Head of caudate nucleus (tissue), 42 donors: ENCODE measurements at regions not wholly inside any gene's neighbourhood (a gene's known extent, or its start where the extent isn't known, plus 50 kb on each side); places are given as distances from the start of the nearest gene placed in this dataset.
"Not testable (repeated sequence)": the region's sequence is repeated elsewhere in the genome, so short reads cannot be mapped to it uniquely, and the experiment has no call there.

Source experiments
- DNase-seq, 42 donors: peaks; one replicate each; pipeline versions ENCODE4 v3.0.0 to v3.0.0-alpha.2; 2020 to 2021; ENCODE audit warnings: mixed read lengths in 7 of 42
- intact Hi-C: fragments of 100-400 bp; cut with DNase I; formaldehyde crosslinking; loops from one replicate; pipeline ENCODE4 v1.15.0; 2022

GRCh38 chr5:135156337-135156714 is 122.3 kb upstream of the PITX1 start:
- no peak for DNase-seq
- intact Hi-C loops, result no loop called here

GRCh38 chr5:135155616-135156214 is 121.7 kb upstream of the PITX1 start:
- intact Hi-C loops, result no loop called here
- no peak for DNase-seq

- intact Hi-C loops, result no loop called here
- DNase-seq, result no peak
Measured at GRCh38 chr5:135154961-135155360, 120.9 kb upstream of the PITX1 start.

- DNase-seq, result no peak
Measured at GRCh38 chr5:135154197-135154596, 120.2 kb upstream of the PITX1 start.

GRCh38 chr5:135153661-135154060 is 119.6 kb upstream of the PITX1 start:
- intact Hi-C loops, result no loop called here
- no peak for DNase-seq

More at GRCh38 chr5:135154197-135154596, 120.2 kb upstream of the PITX1 start:
- intact Hi-C loops, result no loop called here

GRCh38 chr5:135153259-135153658 is 119.2 kb upstream of the PITX1 start:
- intact Hi-C loops, result no loop called here

GRCh38 chr5:135151660-135152059 is 117.6 kb upstream of the PITX1 start:
- intact Hi-C loops, DNase-seq: not testable (repeated sequence)

More at GRCh38 chr5:135153259-135153658, 119.2 kb upstream of the PITX1 start:
- no peak for DNase-seq

- DNase-seq, result no peak
- intact Hi-C loops, result no loop called here
Measured at GRCh38 chr5:135151256-135151655, 117.2 kb upstream of the PITX1 start.

- intact Hi-C loops, result no loop called here
Measured at GRCh38 chr5:135150767-135151166, 116.7 kb upstream of the PITX1 start.

GRCh38 chr5:135149956-135150723 is 116.1 kb upstream of the PITX1 start:
- peak in 1 of 42 donors; percentile 28 for DNase-seq
- intact Hi-C loops, result no loop called here

More at GRCh38 chr5:135150767-135151166, 116.7 kb upstream of the PITX1 start:
- DNase-seq, result no peak

GRCh38 chr5:135149229-135149955 is 115.4 kb upstream of the PITX1 start:
- DNase-seq, result no peak
- intact Hi-C loops, result no loop called here

GRCh38 chr5:135147294-135148090 is 113.5 kb upstream of the PITX1 start:
- no peak for DNase-seq
- intact Hi-C loops, result no loop called here

- intact Hi-C loops, result no loop called here
Measured at GRCh38 chr5:135145985-135146384, 112.0 kb upstream of the PITX1 start.

GRCh38 chr5:135143682-135144081 is 109.7 kb upstream of the PITX1 start:
- intact Hi-C loops, DNase-seq: not testable (repeated sequence)

More at GRCh38 chr5:135145985-135146384, 112.0 kb upstream of the PITX1 start:
- DNase-seq, result no peak

- intact Hi-C loops, result no loop called here
- peak in 1 of 42 donors; percentile 28 for DNase-seq
Measured at GRCh38 chr5:135141303-135142268, 107.6 kb upstream of the PITX1 start.

GRCh38 chr5:135140446-135141204 is 106.6 kb upstream of the PITX1 start:
- DNase-seq, result no peak
- intact Hi-C loops, result no loop called here

GRCh38 chr5:135139381-135140134 is 105.5 kb upstream of the PITX1 start:
- DNase-seq, result peak in 35 of 42 donors; percentile 7 to 81 (median 47)
- intact Hi-C loops, result no loop called here
